GDM1 (cell line): ENCODE measurements at regions not wholly inside any gene's neighbourhood (a gene's known extent, or its start where the extent isn't known, plus 50 kb on each side); places are given as distances from the start of the nearest gene placed in this dataset.

ENCODE experiments used
- DNase-seq: peaks from one replicate; lab custom pipeline; 2025; lab: John Stamatoyannopoulos, UW

GRCh38 chr10:28811639-28812349 is 134.5 kb downstream of the BAMBI start:
- no peak for DNase-seq

- no peak for DNase-seq
These were observed 135.4 kb downstream of the BAMBI start for GRCh38 chr10:28812384-28813372.

- DNase-seq, result no peak
These were observed 138.4 kb downstream of the BAMBI start for GRCh38 chr10:28815681-28816080.

- DNase-seq, result no peak
These were observed 145.6 kb downstream of the BAMBI start for GRCh38 chr10:28822719-28823464.

GRCh38 chr10:28823501-28824075 is 146.3 kb downstream of the BAMBI start:
- DNase-seq, result no peak

GRCh38 chr10:28833313-28833712 is 156.0 kb downstream of the BAMBI start:
- no peak for DNase-seq

- no peak for DNase-seq
These were observed 159.1 kb downstream of the BAMBI start for GRCh38 chr10:28836435-28836743.

GRCh38 chr10:28837613-28838390 is 160.5 kb downstream of the BAMBI start:
- DNase-seq, result no peak

- no peak for DNase-seq
These were observed 161.6 kb downstream of the BAMBI start for GRCh38 chr10:28838908-28839307.

GRCh38 chr10:28839600-28840007 is 162.3 kb downstream of the BAMBI start:
- no peak for DNase-seq

GRCh38 chr10:28840202-28840601 is 162.9 kb downstream of the BAMBI start:
- DNase-seq, result no peak

- no peak for DNase-seq
These were observed 163.7 kb downstream of the BAMBI start for GRCh38 chr10:28840971-28841370.

- no peak for DNase-seq
These were observed 164.3 kb downstream of the BAMBI start for GRCh38 chr10:28841625-28842024.

GRCh38 chr10:28842321-28842720 is 165.0 kb downstream of the BAMBI start:
- no peak for DNase-seq

- no peak for DNase-seq
These were observed 167.8 kb downstream of the BAMBI start for GRCh38 chr10:28845009-28845682.

- no peak for DNase-seq
These were observed 172.0 kb downstream of the BAMBI start for GRCh38 chr10:28849309-28849708.

GRCh38 chr10:28849821-28850220 is 172.5 kb downstream of the BAMBI start:
- DNase-seq, result no peak

- DNase-seq, result no peak
These were observed 173.5 kb downstream of the BAMBI start for GRCh38 chr10:28850784-28851183.

- no peak for DNase-seq
These were observed 175.9 kb downstream of the BAMBI start for GRCh38 chr10:28853195-28853594.

- no peak for DNase-seq
These were observed 179.8 kb downstream of the BAMBI start for GRCh38 chr10:28857164-28857563.

- no peak for DNase-seq
These were observed 181.3 kb downstream of the BAMBI start for GRCh38 chr10:28858646-28859045.
